Natural killer cell (primary cell): ENCODE measurements at regions not wholly inside any gene's neighbourhood (a gene's known extent, or its start where the extent isn't known, plus 50 kb on each side); places are given as distances from the start of the nearest gene placed in this dataset.

ENCODE experiments used
- ATAC-seq, 3 donors: fragments of 150-1000 bp in 2 of 3; fragments of 200-7000 bp in 1 of 3; cut with Tn5 transposase; 1 replicate in 1 of 3; 2 replicates in 2 of 3; pipeline ENCODE4 v1.10.0; 2021; ENCODE audit warnings: mild to moderate bottlenecking in 2 of 3, moderate library complexity in 2 of 3
- DNase-seq, 2 donors: peaks; one replicate each; pipeline versions ENCODE4 v3.0.0 to v3.0.0-alpha.2; 2013 to 2021; ENCODE audit warnings: mixed read lengths in 1 of 2
- H3K27ac ChIP-seq: one replicate; pipeline ENCODE4 v1.5.1; 2013; ENCODE audit warnings: mild to moderate bottlenecking, low read length
- H3K27me3 ChIP-seq: one replicate; pipeline ENCODE4 v1.6.1; 2013; ENCODE audit warnings: low read length; ENCODE audit not compliant: control insufficient read depth, insufficient read depth
- H3K36me3 ChIP-seq: one replicate; pipeline ENCODE4 v1.6.1; 2013; ENCODE audit warnings: low read length; ENCODE audit not compliant: control insufficient read depth, insufficient read depth
- H3K4me1 ChIP-seq: one replicate; pipeline ENCODE4 v1.6.1; 2013; ENCODE audit warnings: low read length; ENCODE audit not compliant: control insufficient read depth, insufficient read depth
- H3K4me3 ChIP-seq: one replicate; pipeline ENCODE4 v1.5.1; 2013; ENCODE audit warnings: low read length
- H3K9me3 ChIP-seq: one replicate; pipeline ENCODE4 v1.6.1; 2013; ENCODE audit warnings: low read length; ENCODE audit not compliant: control insufficient read depth, insufficient read depth
- H3K27ac Mint-ChIP-seq, 2 donors: one replicate each; pipeline ENCODE4 v1.8.0; 2022; ENCODE audit warnings: mild to moderate bottlenecking in 2 of 2, mixed read lengths in 2 of 2, moderate library complexity in 1 of 2
- H3K27me3 Mint-ChIP-seq, 2 donors: one replicate each; pipeline ENCODE4 v1.8.0; 2022; ENCODE audit warnings: low read depth in 2 of 2, mixed read lengths in 2 of 2
- H3K36me3 Mint-ChIP-seq: one replicate; pipeline ENCODE4 v1.8.0; 2022; ENCODE audit warnings: mixed read lengths
- H3K4me1 Mint-ChIP-seq, 2 donors: one replicate each; pipeline ENCODE4 v1.8.0; 2022; ENCODE audit warnings: mixed read lengths in 2 of 2
- H3K4me3 Mint-ChIP-seq: one replicate; pipeline ENCODE4 v1.8.0; 2022; ENCODE audit warnings: mild to moderate bottlenecking, moderate library complexity, mixed read lengths
- H3K9me3 Mint-ChIP-seq, 2 donors: one replicate each; pipeline ENCODE4 v1.8.0; 2022; ENCODE audit warnings: mixed read lengths in 2 of 2
- CTCF ChIP-seq: fragments of 200-600 bp; IDR thresholded peaks from one replicate; pipeline ENCODE4 v1.8.0; 2022; ENCODE audit warnings: antibody characterized with exemption
- WGBS: methylation state at CpG from one replicate; pipeline ENCODE4 v1.1.7; 2013; ENCODE audit warnings: missing lambda C conversion rate; ENCODE audit not compliant: insufficient coverage; 5-methylcytosine and 5-hydroxymethylcytosine counted together
- intact Hi-C: fragments of 100-400 bp; cut with micrococcal nuclease; formaldehyde crosslinking; loops from one replicate; pipeline ENCODE4 v1.14.2; 2022

GRCh38 chr6:43943781-43944250 is 173.8 kb downstream of the VEGFA start:
- Mint-ChIP-seq H3K27ac (no peak overlapping the region), H3K9me3 (peaks cover 0 to 6% of the 10 kb centered on the region in 2 donors), H3K4me3 (no peak overlapping the region), H3K27me3 (peaks cover 0 to 4% of the 10 kb centered on the region in 2 donors), H3K36me3 (peaks cover 13% of the 10 kb centered on the region), H3K4me1 (no peaks in the 10 kb centered on the region)
- peaks cover 7% of the 10 kb centered on the region for H3K9me3 ChIP-seq
- H3K27me3 ChIP-seq: no peaks in the 10 kb centered on the region
- DNase-seq (no peak), ATAC-seq (no peak)
- H3K36me3 ChIP-seq: no peaks in the 10 kb centered on the region
- H3K4me1 ChIP-seq: no peaks in the 10 kb centered on the region
- H3K4me3 ChIP-seq: no peak overlapping the region
- 62% methylated on average over 6 of the region's 6 CpGs for WGBS
- intact Hi-C loops: no loop called here
- H3K27ac ChIP-seq: no peak overlapping the region
- TF ChIP-seq CTCF: no peak

GRCh38 chr6:43943099-43943766 is 173.2 kb downstream of the VEGFA start:
- Mint-ChIP-seq H3K9me3 (peaks cover 0 to 6% of the 10 kb centered on the region in 2 donors), H3K27me3 (peaks cover 2 to 6% of the 10 kb centered on the region in 2 donors), H3K36me3 (peaks cover 13% of the 10 kb centered on the region), H3K4me1 (no peaks in the 10 kb centered on the region), H3K4me3 (no peak overlapping the region), H3K27ac (no peak overlapping the region)
- 95% methylated on average over 5 of the region's 5 CpGs for WGBS
- Histone ChIP-seq H3K27me3 (no peaks in the 10 kb centered on the region), H3K27ac (no peak overlapping the region), H3K4me3 (no peak overlapping the region), H3K9me3 (peaks cover 7% of the 10 kb centered on the region), H3K4me1 (no peaks in the 10 kb centered on the region), H3K36me3 (no peaks in the 10 kb centered on the region)
- DNase-seq (no peak), ATAC-seq (no peak)
- intact Hi-C loops: no loop called here
- no peak for TF ChIP-seq CTCF

- DNase-seq (no peak), ATAC-seq (no peak)
- TF ChIP-seq CTCF: no peak
- H3K27me3 ChIP-seq: no peaks in the 10 kb centered on the region
- H3K4me3 ChIP-seq: no peak overlapping the region
- H3K27ac ChIP-seq: no peak overlapping the region
- Mint-ChIP-seq H3K27me3 (peaks cover 7 to 9% of the 10 kb centered on the region in 2 donors), H3K27ac (no peak overlapping the region), H3K4me3 (no peak overlapping the region), H3K36me3 (peaks cover 13% of the 10 kb centered on the region), H3K4me1 (no peaks in the 10 kb centered on the region), H3K9me3 (peaks cover 0 to 6% of the 10 kb centered on the region in 2 donors)
- H3K9me3 ChIP-seq: peaks cover 7% of the 10 kb centered on the region
- 91% methylated on average over 3 of the region's 3 CpGs for WGBS
- intact Hi-C loops: no loop called here
- no peaks in the 10 kb centered on the region for H3K36me3 ChIP-seq
- no peaks in the 10 kb centered on the region for H3K4me1 ChIP-seq
These were observed 172.6 kb downstream of the VEGFA start for GRCh38 chr6:43942616-43943015.

GRCh38 chr6:43942011-43942442 is 172.0 kb downstream of the VEGFA start:
- Histone ChIP-seq H3K4me1 (no peaks in the 10 kb centered on the region), H3K27ac (no peak overlapping the region), H3K4me3 (no peak overlapping the region), H3K9me3 (peaks cover 7% of the 10 kb centered on the region), H3K36me3 (no peaks in the 10 kb centered on the region), H3K27me3 (no peaks in the 10 kb centered on the region)
- intact Hi-C loops: no loop called here
- peaks cover 7 to 9% of the 10 kb centered on the region in 2 donors for H3K27me3 Mint-ChIP-seq
- DNase-seq (no peak), ATAC-seq (no peak)
- no peak overlapping the region for H3K4me3 Mint-ChIP-seq
- peaks cover 13% of the 10 kb centered on the region for H3K36me3 Mint-ChIP-seq
- no peak for TF ChIP-seq CTCF
- H3K4me1 Mint-ChIP-seq: no peaks in the 10 kb centered on the region
- WGBS: 85% methylated on average over 5 of the region's 5 CpGs
- peaks cover 0 to 6% of the 10 kb centered on the region in 2 donors for H3K9me3 Mint-ChIP-seq
- H3K27ac Mint-ChIP-seq: no peak overlapping the region
